IPS-20b (cell line): ENCODE measurements at regions not wholly inside any gene's neighbourhood (a gene's known extent, or its start where the extent isn't known, plus 50 kb on each side); places are given as distances from the start of the nearest gene placed in this dataset.
"Not testable (repeated sequence)": the region's sequence is repeated elsewhere in the genome, so short reads cannot be mapped to it uniquely, and the experiment has no call there.

Experiments used
- H3K27ac ChIP-seq: one replicate; pipeline ENCODE4 v1.5.1; 2013; ENCODE audit warnings: low read length
- H3K27me3 ChIP-seq: 2 replicates; pipeline ENCODE4 v1.6.1; 2013; ENCODE audit warnings: mild to moderate bottlenecking, low read length, inconsistent platforms; ENCODE audit not compliant: insufficient read depth
- H3K36me3 ChIP-seq: 2 replicates; pipeline ENCODE4 v1.6.1; 2013; ENCODE audit warnings: low read depth, mild to moderate bottlenecking, inconsistent platforms, low read length, moderate library complexity; ENCODE audit not compliant: insufficient read depth
- H3K4me1 ChIP-seq: 2 replicates; pipeline ENCODE4 v1.6.1; 2013; ENCODE audit warnings: mild to moderate bottlenecking, control low read depth, inconsistent platforms, low read length, moderate library complexity; ENCODE audit not compliant: insufficient read depth
- H3K4me3 ChIP-seq: 2 replicates; pipeline ENCODE4 v1.5.1; 2013; ENCODE audit warnings: mild to moderate bottlenecking, low read length, inconsistent platforms
- H3K9ac ChIP-seq: 2 replicates; pipeline ENCODE4 v1.6.1; 2013; ENCODE audit warnings: low read depth, mild to moderate bottlenecking, inconsistent platforms, low read length, moderate library complexity
- H3K9me3 ChIP-seq: 2 replicates; pipeline ENCODE4 v1.6.1; 2013; ENCODE audit warnings: mild to moderate bottlenecking, low read depth, low read length, inconsistent platforms; ENCODE audit not compliant: insufficient read depth

- no peak overlapping the region for H3K27ac ChIP-seq
- H3K4me3 ChIP-seq, result peak overlapping the region; percentile 25; the same call in 1 of the 2 replicates
- H3K4me1 ChIP-seq, result peaks cover 16% of the 10 kb centered on the region; the same call in 1 of the 2 replicates
- H3K9ac ChIP-seq, result no peak overlapping the region
- H3K36me3 ChIP-seq, result no peaks in the 10 kb centered on the region
- no peaks in the 10 kb centered on the region for H3K27me3 ChIP-seq
- H3K9me3 ChIP-seq, result no peaks in the 10 kb centered on the region
Observed at GRCh38 chr1:117708323-117709248, 102.7 kb downstream of the TENT5C start.

GRCh38 chr1:117709249-117709691, 103.4 kb downstream of the TENT5C start:
- H3K27ac ChIP-seq, result no peak overlapping the region
- H3K4me3 ChIP-seq, result no peak overlapping the region
- no peaks in the 10 kb centered on the region for H3K27me3 ChIP-seq
- no peaks in the 10 kb centered on the region for H3K9me3 ChIP-seq
- no peaks in the 10 kb centered on the region for H3K36me3 ChIP-seq
- H3K4me1 ChIP-seq, result peaks cover 16% of the 10 kb centered on the region; the same call in 1 of the 2 replicates
- H3K9ac ChIP-seq, result no peak overlapping the region

GRCh38 chr1:117710710-117711109, 104.9 kb downstream of the TENT5C start:
- H3K4me3 ChIP-seq, result no peak overlapping the region
- H3K9me3 ChIP-seq, result no peaks in the 10 kb centered on the region
- H3K9ac ChIP-seq, result no peak overlapping the region
- H3K27ac ChIP-seq, result no peak overlapping the region
- no peaks in the 10 kb centered on the region for H3K27me3 ChIP-seq
- no peaks in the 10 kb centered on the region for H3K36me3 ChIP-seq
- peaks cover 16% of the 10 kb centered on the region; the same call in 1 of the 2 replicates for H3K4me1 ChIP-seq

DNA sequence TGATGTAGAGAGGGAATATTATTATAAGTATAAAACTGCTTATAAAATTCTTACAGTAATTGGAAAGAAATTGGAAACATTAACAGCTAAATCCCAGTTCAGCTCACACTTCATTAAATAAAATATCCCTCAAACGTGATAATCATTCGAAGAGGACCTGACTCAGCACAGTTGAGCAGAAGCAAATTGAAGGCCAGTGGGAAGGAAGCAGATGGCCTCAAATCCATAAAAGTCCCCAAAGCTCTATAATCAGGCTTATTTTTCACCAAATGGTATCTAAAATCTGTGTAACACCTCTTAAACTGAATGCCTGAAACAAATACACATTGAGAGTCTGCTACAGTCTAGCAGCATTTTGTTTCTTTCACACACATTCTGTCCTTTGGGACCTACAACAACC, 106.8 kb downstream of the TENT5C start:
- Histone ChIP-seq H3K9ac (no peak overlapping the region), H3K9me3 (no peaks in the 10 kb centered on the region; the same call in 1 of the 2 replicates), H3K4me1 (peaks cover 14% of the 10 kb centered on the region; the same call in 1 of the 2 replicates), H3K4me3 (no peak overlapping the region), H3K36me3 (no peaks in the 10 kb centered on the region), H3K27me3 (no peaks in the 10 kb centered on the region), H3K27ac (no peak overlapping the region)

DNA sequence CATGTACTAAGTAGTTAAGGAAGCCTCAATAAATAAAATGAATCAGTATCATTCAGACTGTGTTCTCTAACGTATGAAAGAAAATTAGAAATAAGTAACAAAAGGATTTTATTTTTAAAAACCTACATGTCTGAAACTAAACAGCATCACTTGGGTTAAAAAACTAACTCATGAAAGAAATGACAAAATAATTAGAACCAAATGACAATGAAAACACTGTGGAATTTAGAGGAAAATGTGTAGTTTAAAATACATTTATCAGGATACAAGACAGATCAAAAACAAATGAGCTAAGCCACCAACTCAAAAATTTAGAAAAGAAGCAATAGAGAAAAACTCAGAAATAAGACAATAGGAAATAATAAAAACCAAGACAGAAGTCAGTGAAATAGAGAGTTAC, 108.7 kb downstream of the TENT5C start:
- Histone ChIP-seq H3K9me3 (peaks cover 10% of the 10 kb centered on the region), H3K4me3 (no peak overlapping the region), H3K4me1 (no peaks in the 10 kb centered on the region), H3K27ac (no peak overlapping the region), H3K9ac (no peak overlapping the region), H3K36me3 (no peaks in the 10 kb centered on the region), H3K27me3 (no peaks in the 10 kb centered on the region)

GRCh38 chr1:117716030-117716429, 110.2 kb downstream of the TENT5C start:
- H3K9me3 ChIP-seq, result peaks cover 25% of the 10 kb centered on the region
- not testable (repeated sequence) for H3K4me3 ChIP-seq, H3K4me1 ChIP-seq, H3K27ac ChIP-seq, H3K36me3 ChIP-seq, H3K27me3 ChIP-seq, H3K9ac ChIP-seq

GRCh38 chr1:117717980-117718379, 112.1 kb downstream of the TENT5C start:
- not testable (repeated sequence) for H3K9ac ChIP-seq, H3K4me3 ChIP-seq, H3K4me1 ChIP-seq, H3K27ac ChIP-seq, H3K27me3 ChIP-seq, H3K36me3 ChIP-seq
- peaks cover 26% of the 10 kb centered on the region for H3K9me3 ChIP-seq

DNA sequence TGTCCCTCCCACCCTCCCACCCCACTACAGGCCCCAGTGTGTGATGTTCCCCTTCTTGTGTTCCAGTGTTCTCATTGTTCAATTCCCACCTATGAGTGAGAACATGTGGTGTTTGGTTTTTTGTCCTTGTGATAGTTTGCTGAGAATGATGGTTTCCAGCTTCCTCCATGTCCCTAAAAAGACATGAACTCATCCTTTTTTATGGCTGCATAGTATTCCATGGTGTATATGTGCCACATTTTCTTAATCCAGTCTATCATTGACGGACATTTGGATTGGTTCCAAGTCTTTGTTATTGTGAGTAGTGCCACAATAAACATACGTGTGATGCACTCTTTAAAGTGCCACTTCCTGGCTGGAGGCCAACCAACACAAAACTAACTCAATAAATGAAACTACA, 112.7 kb downstream of the TENT5C start:
- not testable (repeated sequence) for H3K4me3 ChIP-seq, H3K27ac ChIP-seq, H3K9ac ChIP-seq, H3K36me3 ChIP-seq, H3K4me1 ChIP-seq, H3K27me3 ChIP-seq
- peaks cover 26% of the 10 kb centered on the region for H3K9me3 ChIP-seq

DNA sequence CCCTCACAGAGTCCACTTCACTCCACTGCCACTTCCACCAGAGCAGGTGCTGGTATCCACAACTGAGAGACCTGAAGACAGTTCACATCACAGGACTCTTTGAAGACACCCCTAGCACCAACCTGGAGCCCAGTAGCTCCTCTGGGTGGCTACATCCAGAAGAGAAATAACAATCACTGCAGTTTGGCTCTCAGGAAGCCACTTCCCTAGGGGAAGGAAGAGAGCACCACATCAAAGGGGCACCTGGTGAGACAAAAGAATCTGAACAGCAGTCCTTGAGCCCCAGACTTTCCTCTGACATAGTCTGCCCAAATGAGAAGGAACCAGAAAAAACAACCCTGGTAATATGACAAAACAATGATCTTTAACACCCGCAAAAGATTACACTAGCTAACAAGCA, 113.2 kb downstream of the TENT5C start:
- no peaks in the 10 kb centered on the region for H3K36me3 ChIP-seq
- peaks cover 26% of the 10 kb centered on the region for H3K9me3 ChIP-seq
- no peak overlapping the region for H3K27ac ChIP-seq
- H3K4me1 ChIP-seq, result no peaks in the 10 kb centered on the region
- H3K4me3 ChIP-seq, result no peak overlapping the region
- no peaks in the 10 kb centered on the region for H3K27me3 ChIP-seq
- no peak overlapping the region for H3K9ac ChIP-seq

DNA sequence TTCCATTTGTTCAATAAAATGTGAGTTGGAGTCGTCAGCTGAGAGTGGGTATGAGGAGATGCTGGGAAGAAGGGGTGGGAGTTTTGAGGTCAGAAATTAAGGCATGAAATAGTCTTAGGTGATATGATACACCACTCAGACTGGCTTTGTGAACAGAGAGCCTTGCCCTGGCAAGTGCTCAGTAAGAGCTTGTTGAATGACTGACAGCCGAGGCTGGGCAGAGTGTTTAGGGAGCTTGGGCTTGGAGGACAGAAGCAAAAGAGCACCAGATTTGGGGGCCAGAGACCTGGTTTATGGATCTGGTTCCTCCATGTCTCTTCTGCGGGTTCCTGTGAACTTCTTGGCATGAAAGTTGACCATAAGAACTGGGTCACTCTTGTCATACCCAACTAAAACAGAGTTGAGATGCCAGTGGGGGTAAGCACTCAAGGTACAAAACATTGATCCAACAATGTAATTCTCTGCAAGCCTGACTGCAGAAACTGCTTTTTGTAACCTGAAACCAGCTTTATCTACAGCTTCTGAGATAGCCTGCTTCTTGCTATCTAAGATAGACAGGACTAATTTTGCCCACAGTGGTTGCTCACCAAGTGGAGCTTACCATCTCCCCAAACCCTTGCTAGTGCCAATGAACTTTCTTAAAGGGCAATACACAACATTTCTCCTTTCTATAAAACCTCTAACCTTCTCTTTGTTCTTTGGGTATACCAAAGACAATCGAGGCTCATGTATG, 126.4 kb downstream of the TENT5C start:
- no peak overlapping the region for H3K27ac ChIP-seq
- H3K4me1 ChIP-seq, result peaks cover 3% of the 10 kb centered on the region; the same call in 1 of the 2 replicates
- peaks cover 6% of the 10 kb centered on the region for H3K9me3 ChIP-seq
- H3K9ac ChIP-seq, result no peak overlapping the region
- no peaks in the 10 kb centered on the region for H3K36me3 ChIP-seq
- no peaks in the 10 kb centered on the region for H3K27me3 ChIP-seq
- H3K4me3 ChIP-seq, result no peak overlapping the region

DNA sequence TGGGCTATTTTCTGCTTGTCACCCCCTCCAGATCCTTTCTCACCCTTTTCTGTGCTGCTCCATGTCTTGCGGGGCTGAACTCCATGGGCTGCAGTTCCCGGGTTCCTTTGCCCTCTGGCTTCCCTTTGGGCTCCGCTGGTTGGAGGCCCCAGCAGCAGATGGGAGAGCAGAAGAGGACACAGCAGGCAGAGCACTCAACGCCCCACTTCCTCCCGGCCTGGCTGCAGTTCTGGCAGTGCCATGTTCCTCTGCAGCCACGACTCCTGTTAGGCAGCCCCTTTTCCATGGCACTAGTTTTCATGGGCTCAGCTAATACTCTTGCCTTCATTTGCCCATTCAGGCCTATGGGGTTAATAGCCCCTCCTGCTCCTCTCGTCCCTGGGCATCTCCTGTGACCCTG, 127.1 kb downstream of the TENT5C start:
- H3K4me3 ChIP-seq, result no peak overlapping the region
- H3K27me3 ChIP-seq, result no peaks in the 10 kb centered on the region
- H3K36me3 ChIP-seq, result no peaks in the 10 kb centered on the region
- H3K9ac ChIP-seq, result no peak overlapping the region
- no peak overlapping the region for H3K27ac ChIP-seq
- H3K9me3 ChIP-seq, result peaks cover 1% of the 10 kb centered on the region; the same call in 1 of the 2 replicates
- H3K4me1 ChIP-seq, result peaks cover 3% of the 10 kb centered on the region; the same call in 1 of the 2 replicates
